CD4-positive, alpha-beta memory T cell (primary cell): ENCODE measurements at regions not wholly inside any gene's neighbourhood (a gene's known extent, or its start where the extent isn't known, plus 50 kb on each side); places are given as distances from the start of the nearest gene placed in this dataset.

ENCODE experiments used
- CTCF ChIA-PET: fragments of 350-600 bp; sonication (Branson Sonifier 250); formaldehyde crosslinking; loops from one replicate; lab custom pipeline; 2021; ENCODE audit warnings: inconsistent platforms; ENCODE audit not compliant: partially characterized antibody; lab: Charles Lee
- POLR2A ChIA-PET: fragments of 350-600 bp; sonication (Branson Sonifier 250); formaldehyde crosslinking; loops from one replicate; lab custom pipeline; 2021; ENCODE audit not compliant: partially characterized antibody; lab: Charles Lee
- DNase-seq, 5 donors: peaks; one replicate each; pipeline versions ENCODE4 v3.0.0 to v3.0.0-alpha.2; 2020 to 2022; ENCODE audit warnings: mixed read lengths in 1 of 5
- H3K27ac ChIP-seq: one replicate; pipeline ENCODE4 v1.7.0; 2013; ENCODE audit warnings: low read depth, low read length
- H3K27me3 ChIP-seq: 2 replicates; pipeline ENCODE4 v1.7.0; 2013; ENCODE audit warnings: mild to moderate bottlenecking, low read length, moderate library complexity; ENCODE audit not compliant: insufficient read depth
- H3K36me3 ChIP-seq: 2 replicates; pipeline ENCODE4 v1.7.0; 2013; ENCODE audit warnings: mild to moderate bottlenecking, low read length, moderate library complexity; ENCODE audit not compliant: insufficient read depth
- H3K4me1 ChIP-seq: 2 replicates; pipeline ENCODE4 v1.7.0; 2013; ENCODE audit warnings: mild to moderate bottlenecking, low read length, moderate library complexity; ENCODE audit not compliant: insufficient read depth
- H3K4me3 ChIP-seq, 2 donors: one replicate each; pipeline ENCODE4 v1.7.0; 2013; ENCODE audit warnings: low read length in 2 of 2, mild to moderate bottlenecking in 1 of 2
- H3K9me3 ChIP-seq, 2 donors: one replicate each; pipeline ENCODE4 v1.7.0; 2013; ENCODE audit warnings: low read length in 2 of 2, control low read depth in 1 of 2; ENCODE audit not compliant: control insufficient read depth in 1 of 2
- H3K27ac Mint-ChIP-seq, 7 donors: one replicate each; pipeline ENCODE4 v1.8.0; 2020 to 2021; ENCODE audit warnings: mixed read lengths in 7 of 7, mild to moderate bottlenecking in 6 of 7, inconsistent platforms in 3 of 7, moderate library complexity in 3 of 7
- H3K27me3 Mint-ChIP-seq, 2 donors: one replicate each; pipeline ENCODE4 v1.8.0; 2020 to 2021; ENCODE audit warnings: mixed read lengths in 2 of 2
- H3K36me3 Mint-ChIP-seq, 2 donors: one replicate each; pipeline ENCODE4 v1.8.0; 2020 to 2021; ENCODE audit warnings: mixed read lengths in 2 of 2, inconsistent platforms in 1 of 2, mild to moderate bottlenecking in 1 of 2
- H3K4me1 Mint-ChIP-seq, 4 donors: one replicate each; pipeline ENCODE4 v1.8.0; 2020 to 2021; ENCODE audit warnings: mixed read lengths in 4 of 4, mild to moderate bottlenecking in 1 of 4
- H3K4me3 Mint-ChIP-seq, 8 donors: one replicate each; pipeline ENCODE4 v1.8.0; 2020 to 2021; ENCODE audit warnings: mixed read lengths in 8 of 8, mild to moderate bottlenecking in 7 of 8, moderate library complexity in 6 of 8, inconsistent platforms in 3 of 8
- H3K9me3 Mint-ChIP-seq, 8 donors: one replicate each; pipeline ENCODE4 v1.8.0; 2020 to 2021; ENCODE audit warnings: mixed read lengths in 8 of 8, mild to moderate bottlenecking in 5 of 8, inconsistent platforms in 3 of 8, moderate library complexity in 1 of 8
- intact Hi-C: fragments of 100-400 bp; cut with micrococcal nuclease; formaldehyde crosslinking; loops from one replicate; pipeline ENCODE4 v1.15.1; 2023

DNA sequence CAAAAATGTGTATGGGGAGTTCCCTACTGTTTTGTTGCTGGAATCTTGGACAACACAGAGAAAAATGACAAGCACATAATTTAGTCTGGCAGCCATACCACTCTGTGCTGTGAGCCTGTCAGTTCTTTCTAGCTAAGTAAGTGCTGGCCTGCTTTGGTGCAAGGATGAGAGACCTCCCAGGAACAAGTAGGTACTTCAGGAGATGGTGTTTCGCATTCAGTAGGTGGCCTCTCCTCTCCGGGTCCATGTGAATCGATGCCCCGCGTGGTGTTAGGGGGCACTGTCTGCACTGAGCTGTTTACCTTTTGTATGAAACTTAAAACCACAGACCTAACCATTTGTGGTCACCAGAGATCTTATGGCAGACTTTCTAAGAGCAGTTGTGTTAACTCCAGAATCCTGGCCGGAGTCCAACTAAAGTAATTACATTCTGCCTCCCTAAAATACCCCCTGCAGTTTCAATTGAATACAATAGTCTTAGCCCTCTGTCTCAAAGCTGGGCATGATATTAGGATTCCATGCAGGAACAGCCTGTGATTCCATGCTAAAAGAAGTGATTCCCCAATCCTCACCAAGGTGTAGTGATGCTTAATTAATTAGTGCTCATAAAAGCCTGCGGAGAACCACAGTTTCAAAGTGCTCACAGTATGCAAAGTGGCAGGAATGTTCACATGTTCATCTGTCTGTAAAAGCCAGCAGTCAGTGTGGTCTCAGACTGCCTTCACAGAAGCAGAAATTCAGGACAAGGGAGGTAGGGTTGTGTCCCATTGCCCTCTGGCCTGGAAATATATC, 64.2 kb downstream of the LLPH start:
- POLR2A ChIA-PET, result no interaction called here
- Mint-ChIP-seq H3K27ac (no peak overlapping the region), H3K4me1 (peaks cover 11 to 17% (median 11%) of the 10 kb centered on the region in 4 donors), H3K27me3 (peaks cover 6 to 14% of the 10 kb centered on the region in 2 donors), H3K36me3 (no peaks in the 10 kb centered on the region), H3K9me3 (no peaks in the 10 kb centered on the region), H3K4me3 (peak overlapping the region in 1 of 8 donors; percentile 24)
- Histone ChIP-seq H3K27ac (no peak overlapping the region), H3K4me3 (no peak overlapping the region), H3K4me1 (peaks cover 10% of the 10 kb centered on the region), H3K9me3 (no peaks in the 10 kb centered on the region), H3K36me3 (no peaks in the 10 kb centered on the region), H3K27me3 (no peaks in the 10 kb centered on the region)
- CTCF ChIA-PET, result interaction anchor here (1.4 kb wide), 1 partner anchor 1176 kb away, joined by 4 read pairs; no protein-coding TSS in a partner anchor
- intact Hi-C loops, result no loop called here
- DNase-seq, result peak in 1 of 5 donors; percentile 6

- Mint-ChIP-seq H3K4me1 (peaks cover 11 to 17% (median 11%) of the 10 kb centered on the region in 4 donors), H3K27me3 (peaks cover 8 to 15% of the 10 kb centered on the region in 2 donors), H3K27ac (no peak overlapping the region), H3K9me3 (no peaks in the 10 kb centered on the region), H3K36me3 (no peaks in the 10 kb centered on the region), H3K4me3 (no peak overlapping the region)
- no peak for DNase-seq
- no peaks in the 10 kb centered on the region for H3K36me3 ChIP-seq
- intact Hi-C loops, result no loop called here
- POLR2A ChIA-PET, result no interaction called here
- H3K4me3 ChIP-seq, result no peak overlapping the region
- no peaks in the 10 kb centered on the region for H3K27me3 ChIP-seq
- H3K9me3 ChIP-seq, result no peaks in the 10 kb centered on the region
- no peak overlapping the region for H3K27ac ChIP-seq
- CTCF ChIA-PET, result no interaction called here
- peaks cover 10% of the 10 kb centered on the region for H3K4me1 ChIP-seq
Measured at GRCh38 chr12:66065641-66066136, 64.9 kb downstream of the LLPH start.

DNA sequence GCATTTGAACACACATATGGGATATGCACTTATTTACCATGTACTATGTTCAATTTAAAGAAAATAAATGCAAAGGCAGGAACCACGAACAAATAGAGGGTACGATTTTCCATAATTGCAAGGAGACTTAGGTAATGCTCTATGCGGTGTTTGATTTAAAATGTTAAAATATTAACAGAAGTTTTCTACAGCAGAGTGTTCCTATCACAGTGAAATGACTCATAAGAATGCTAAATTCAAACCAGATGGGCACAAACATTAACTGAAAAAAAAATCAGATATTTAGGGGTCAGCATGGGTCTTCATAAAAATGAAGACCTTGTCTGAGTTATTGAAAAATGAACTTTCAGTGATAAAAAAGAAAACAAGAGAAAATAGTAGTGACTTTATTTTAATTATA, 65.4 kb downstream of the LLPH start:
- CTCF ChIA-PET, result no interaction called here
- intact Hi-C loops, result no loop called here

DNA sequence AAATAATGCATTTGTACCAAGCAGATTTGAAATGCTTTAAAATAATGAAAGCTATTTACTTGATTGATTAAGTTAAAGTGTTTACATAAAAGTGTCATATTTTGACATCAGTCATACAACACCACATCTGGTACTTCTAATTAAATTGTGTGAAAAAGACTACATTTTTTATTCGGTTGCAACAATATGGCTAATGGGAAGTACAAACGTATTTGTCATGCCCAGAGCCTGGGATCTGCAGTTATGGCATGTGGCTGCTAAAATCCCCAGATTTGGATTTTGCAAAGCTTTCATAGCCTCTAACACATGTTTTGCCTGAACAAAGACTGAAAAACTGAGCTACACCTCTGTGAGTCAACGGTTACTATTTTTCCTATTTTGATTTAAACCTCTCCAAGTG, 66.6 kb downstream of the LLPH start:
- Histone ChIP-seq H3K36me3 (no peaks in the 10 kb centered on the region), H3K4me3 (no peak overlapping the region), H3K4me1 (peaks cover 10% of the 10 kb centered on the region), H3K27me3 (no peaks in the 10 kb centered on the region), H3K27ac (no peak overlapping the region), H3K9me3 (no peaks in the 10 kb centered on the region)
- Mint-ChIP-seq H3K4me3 (no peak overlapping the region), H3K36me3 (no peaks in the 10 kb centered on the region), H3K4me1 (peaks cover 11 to 17% (median 11%) of the 10 kb centered on the region in 4 donors), H3K9me3 (no peaks in the 10 kb centered on the region), H3K27me3 (peaks cover 14 to 17% of the 10 kb centered on the region in 2 donors), H3K27ac (no peak overlapping the region)
- CTCF ChIA-PET, result no interaction called here
- POLR2A ChIA-PET, result interaction anchor here (0.6 kb wide), 1 partner anchor 106 kb away, joined by 3 read pairs; the partner anchor contains the start of gene TMBIM4
- no peak for DNase-seq
- intact Hi-C loops, result no loop called here

More for the DNA sequence above, 65.4 kb downstream of the LLPH start:
- Histone ChIP-seq H3K4me1 (peaks cover 10% of the 10 kb centered on the region), H3K4me3 (no peak overlapping the region), H3K36me3 (no peaks in the 10 kb centered on the region), H3K9me3 (no peaks in the 10 kb centered on the region), H3K27me3 (no peaks in the 10 kb centered on the region), H3K27ac (no peak overlapping the region)
- H3K27me3 Mint-ChIP-seq, result peaks cover 13 to 17% of the 10 kb centered on the region in 2 donors
- H3K4me3 Mint-ChIP-seq, result no peak overlapping the region
- no peak overlapping the region for H3K27ac Mint-ChIP-seq
- DNase-seq, result no peak
- POLR2A ChIA-PET, result no interaction called here
- H3K36me3 Mint-ChIP-seq, result no peaks in the 10 kb centered on the region
- H3K4me1 Mint-ChIP-seq, result peaks cover 11 to 17% (median 11%) of the 10 kb centered on the region in 4 donors
- no peaks in the 10 kb centered on the region for H3K9me3 Mint-ChIP-seq

DNA sequence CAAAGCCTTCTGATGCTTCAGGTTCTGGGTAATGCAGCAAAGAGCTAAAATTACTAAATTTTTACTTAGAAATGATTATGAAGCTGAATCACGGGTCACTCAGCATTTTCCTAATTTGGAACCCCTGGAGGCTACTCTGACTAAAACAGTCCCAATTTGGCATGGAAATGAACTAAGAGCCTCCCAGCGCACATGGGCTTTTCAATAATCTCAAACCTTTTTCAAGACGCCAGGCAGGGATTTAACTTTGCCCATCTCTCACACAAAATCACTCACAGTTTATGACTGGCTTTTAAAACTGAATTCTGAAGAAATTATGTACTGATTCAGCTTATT, 68.3 kb downstream of the LLPH start:
- Mint-ChIP-seq H3K4me1 (peaks cover 10 to 17% (median 11%) of the 10 kb centered on the region in 4 donors), H3K36me3 (no peaks in the 10 kb centered on the region), H3K4me3 (no peak overlapping the region), H3K9me3 (no peaks in the 10 kb centered on the region), H3K27me3 (peaks cover 14 to 17% of the 10 kb centered on the region in 2 donors), H3K27ac (no peak overlapping the region)
- H3K9me3 ChIP-seq, result no peaks in the 10 kb centered on the region
- intact Hi-C loops, result no loop called here
- no peak overlapping the region for H3K27ac ChIP-seq
- DNase-seq, result no peak
- CTCF ChIA-PET, result no interaction called here
- H3K36me3 ChIP-seq, result no peaks in the 10 kb centered on the region
- H3K4me1 ChIP-seq, result peaks cover 10% of the 10 kb centered on the region
- H3K4me3 ChIP-seq, result no peak overlapping the region
- POLR2A ChIA-PET, result no interaction called here
- H3K27me3 ChIP-seq, result no peaks in the 10 kb centered on the region

- no peak overlapping the region for H3K4me3 Mint-ChIP-seq
- H3K36me3 Mint-ChIP-seq, result no peaks in the 10 kb centered on the region
- Histone ChIP-seq H3K4me1 (peaks cover 7% of the 10 kb centered on the region), H3K36me3 (no peaks in the 10 kb centered on the region), H3K9me3 (no peaks in the 10 kb centered on the region), H3K4me3 (no peak overlapping the region), H3K27ac (no peak overlapping the region), H3K27me3 (no peaks in the 10 kb centered on the region)
- ChIA-PET CTCF (no interaction called here), POLR2A (no interaction called here)
- DNase-seq, result no peak
- no peaks in the 10 kb centered on the region for H3K9me3 Mint-ChIP-seq
- intact Hi-C loops, result no loop called here
- H3K27ac Mint-ChIP-seq, result no peak overlapping the region
- peaks cover 14 to 17% of the 10 kb centered on the region in 2 donors for H3K27me3 Mint-ChIP-seq
- peaks cover 5 to 12% (median 7%) of the 10 kb centered on the region in 4 donors for H3K4me1 Mint-ChIP-seq
Measured at GRCh38 chr12:66061557-66062289, 68.8 kb downstream of the LLPH start.

DNA sequence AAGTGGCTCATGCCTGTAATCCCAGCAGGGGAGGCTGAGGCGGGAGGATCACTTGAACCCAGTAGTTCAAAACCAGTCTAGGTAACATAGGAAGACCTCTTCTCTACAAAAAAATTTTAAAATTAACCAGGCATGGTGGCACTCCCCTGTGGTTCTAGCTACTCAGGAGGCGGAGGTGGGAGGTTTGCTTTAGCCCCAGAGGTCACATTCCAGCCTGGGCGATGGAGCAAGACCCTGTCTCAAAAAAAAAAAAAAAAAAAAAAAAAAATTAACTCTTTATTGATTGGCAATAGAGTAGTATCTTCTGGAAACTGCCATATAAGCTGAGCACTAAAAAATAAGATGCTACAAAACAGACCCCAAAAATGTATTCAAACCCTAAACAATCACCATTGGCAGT, 69.5 kb downstream of the LLPH start:
- Histone ChIP-seq H3K4me3 (no peak overlapping the region), H3K27me3 (no peaks in the 10 kb centered on the region), H3K36me3 (no peaks in the 10 kb centered on the region), H3K27ac (no peak overlapping the region), H3K9me3 (no peaks in the 10 kb centered on the region), H3K4me1 (peaks cover under 1% of the 10 kb centered on the region)
- DNase-seq, result no peak
- CTCF ChIA-PET, result no interaction called here
- no peak overlapping the region for H3K4me3 Mint-ChIP-seq
- peaks cover 13 to 14% of the 10 kb centered on the region in 2 donors for H3K27me3 Mint-ChIP-seq
- POLR2A ChIA-PET, result no interaction called here
- peaks cover 0 to 6% (median under 1%) of the 10 kb centered on the region in 4 donors for H3K4me1 Mint-ChIP-seq
- intact Hi-C loops, result no loop called here
- no peak overlapping the region for H3K27ac Mint-ChIP-seq
- H3K9me3 Mint-ChIP-seq, result no peaks in the 10 kb centered on the region
- H3K36me3 Mint-ChIP-seq, result no peaks in the 10 kb centered on the region
